ENCODE measurements at regions not wholly inside any gene's neighbourhood (a gene's known extent, or its start where the extent isn't known, plus 50 kb on each side); places are given as distances from the start of the nearest gene placed in this dataset.

DNA sequence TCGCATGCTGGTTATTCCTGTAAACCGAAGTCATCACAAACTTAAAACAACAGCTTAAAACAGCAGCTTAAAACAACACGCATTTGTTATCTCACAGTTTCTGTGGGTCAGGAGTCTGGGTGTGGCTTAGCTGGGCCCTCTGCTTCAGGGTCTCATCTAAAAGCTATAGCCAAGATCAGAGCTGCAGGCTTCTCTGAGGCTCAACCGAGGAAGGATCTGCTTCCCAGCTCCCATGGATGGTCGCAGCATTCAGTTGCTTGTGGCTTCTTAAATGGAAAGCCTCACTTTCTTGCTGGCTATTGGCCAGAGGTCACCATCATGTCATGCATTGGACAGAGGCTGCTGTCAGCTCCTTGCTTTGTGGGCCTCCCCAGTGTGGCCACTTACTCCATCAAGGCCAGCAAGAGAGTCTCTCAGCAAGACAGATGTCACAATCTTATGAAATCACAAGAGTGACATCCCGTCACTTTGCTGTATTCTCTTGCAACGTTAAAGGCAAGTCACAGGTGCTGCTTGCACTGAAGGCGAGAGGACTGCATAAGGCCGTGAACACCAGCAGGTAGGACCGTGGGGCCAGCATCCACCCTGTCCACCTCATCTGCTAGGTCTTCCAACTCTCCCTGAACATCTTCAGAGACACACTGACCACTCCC, 117.9 kb upstream of the TNRC6C start:
- TF ChIP-seq FOSL1 (CRISPR knock-in tag; IDR thresholded peaks at IDR 0.05; ENCODE audit: borderline replicate concordance) (no peak), EP300 (IDR thresholded peaks at IDR 0.05; ENCODE audit: low read depth in 2 of 2, low read length in 2 of 2) (no peak), EP300 (CRISPR knock-in tag; IDR thresholded peaks at IDR 0.05; ENCODE audit: borderline replicate concordance) (no peak)
- TF ChIP-seq, protein P1, sequence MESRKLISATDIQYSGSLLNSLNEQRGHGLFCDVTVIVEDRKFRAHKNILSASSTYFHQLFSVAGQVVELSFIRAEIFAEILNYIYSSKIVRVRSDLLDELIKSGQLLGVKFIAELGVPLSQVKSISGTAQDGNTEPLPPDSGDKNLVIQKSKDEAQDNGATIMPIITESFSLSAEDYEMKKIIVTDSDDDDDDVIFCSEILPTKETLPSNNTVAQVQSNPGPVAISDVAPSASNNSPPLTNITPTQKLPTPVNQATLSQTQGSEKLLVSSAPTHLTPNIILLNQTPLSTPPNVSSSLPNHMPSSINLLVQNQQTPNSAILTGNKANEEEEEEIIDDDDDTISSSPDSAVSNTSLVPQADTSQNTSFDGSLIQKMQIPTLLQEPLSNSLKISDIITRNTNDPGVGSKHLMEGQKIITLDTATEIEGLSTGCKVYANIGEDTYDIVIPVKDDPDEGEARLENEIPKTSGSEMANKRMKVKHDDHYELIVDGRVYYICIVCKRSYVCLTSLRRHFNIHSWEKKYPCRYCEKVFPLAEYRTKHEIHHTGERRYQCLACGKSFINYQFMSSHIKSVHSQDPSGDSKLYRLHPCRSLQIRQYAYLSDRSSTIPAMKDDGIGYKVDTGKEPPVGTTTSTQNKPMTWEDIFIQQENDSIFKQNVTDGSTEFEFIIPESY (CRISPR knock-in tag; IDR thresholded peaks at IDR 0.05): no peak
- TF ChIP-seq, protein P2, sequence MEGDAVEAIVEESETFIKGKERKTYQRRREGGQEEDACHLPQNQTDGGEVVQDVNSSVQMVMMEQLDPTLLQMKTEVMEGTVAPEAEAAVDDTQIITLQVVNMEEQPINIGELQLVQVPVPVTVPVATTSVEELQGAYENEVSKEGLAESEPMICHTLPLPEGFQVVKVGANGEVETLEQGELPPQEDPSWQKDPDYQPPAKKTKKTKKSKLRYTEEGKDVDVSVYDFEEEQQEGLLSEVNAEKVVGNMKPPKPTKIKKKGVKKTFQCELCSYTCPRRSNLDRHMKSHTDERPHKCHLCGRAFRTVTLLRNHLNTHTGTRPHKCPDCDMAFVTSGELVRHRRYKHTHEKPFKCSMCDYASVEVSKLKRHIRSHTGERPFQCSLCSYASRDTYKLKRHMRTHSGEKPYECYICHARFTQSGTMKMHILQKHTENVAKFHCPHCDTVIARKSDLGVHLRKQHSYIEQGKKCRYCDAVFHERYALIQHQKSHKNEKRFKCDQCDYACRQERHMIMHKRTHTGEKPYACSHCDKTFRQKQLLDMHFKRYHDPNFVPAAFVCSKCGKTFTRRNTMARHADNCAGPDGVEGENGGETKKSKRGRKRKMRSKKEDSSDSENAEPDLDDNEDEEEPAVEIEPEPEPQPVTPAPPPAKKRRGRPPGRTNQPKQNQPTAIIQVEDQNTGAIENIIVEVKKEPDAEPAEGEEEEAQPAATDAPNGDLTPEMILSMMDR (CRISPR knock-in tag; IDR thresholded peaks at IDR 0.05): no peak
- TF ChIP-seq, protein P3, sequence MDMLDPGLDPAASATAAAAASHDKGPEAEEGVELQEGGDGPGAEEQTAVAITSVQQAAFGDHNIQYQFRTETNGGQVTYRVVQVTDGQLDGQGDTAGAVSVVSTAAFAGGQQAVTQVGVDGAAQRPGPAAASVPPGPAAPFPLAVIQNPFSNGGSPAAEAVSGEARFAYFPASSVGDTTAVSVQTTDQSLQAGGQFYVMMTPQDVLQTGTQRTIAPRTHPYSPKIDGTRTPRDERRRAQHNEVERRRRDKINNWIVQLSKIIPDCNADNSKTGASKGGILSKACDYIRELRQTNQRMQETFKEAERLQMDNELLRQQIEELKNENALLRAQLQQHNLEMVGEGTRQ (IDR thresholded peaks at IDR 0.05; ENCODE audit: low read depth, low read length): no peak
- TF ChIP-seq, protein P3 (CRISPR knock-in tag; IDR thresholded peaks at IDR 0.05; ENCODE audit: borderline replicate concordance): no peak

Data from HepG2 (cell line).